ENCODE measurements at regions not wholly inside any gene's neighbourhood (a gene's known extent, or its start where the extent isn't known, plus 50 kb on each side); places are given as distances from the start of the nearest gene placed in this dataset.

GRCh38 chr16:5314377-5314776 is 216.8 kb upstream of the EEF2KMT start:
- no peak for TF ChIP-seq CTCF (optimal IDR thresholded peaks at IDR 0.05 in 1 of 3, IDR thresholded peaks at IDR 0.05 in 1 of 3, conservative IDR thresholded peaks at IDR 0.05 in 1 of 3; ENCODE audit: extremely low read depth in 1 of 3, insufficient read depth in 2 of 3, low read length in 3 of 3)
- TF ChIP-seq EZH2 (IDR thresholded peaks at IDR 0.05; ENCODE audit: low read length): no peak
- no peak overlapping the region for H2AFZ ChIP-seq (ENCODE audit: control insufficient read depth, low read length)
- no peaks in the 10 kb centered on the region for H3K79me2 ChIP-seq (ENCODE audit: control insufficient read depth, insufficient read depth, low read length)
- no peak overlapping the region for H3K4me3 ChIP-seq (ENCODE audit: control insufficient read depth in 2 of 3, extremely low read depth in 1 of 3, insufficient read depth in 2 of 3, low read depth in 1 of 3, low read length in 3 of 3)
- dilution Hi-C loops (cut with MboI; ENCODE audit: extremely low pct_ligation_motif_present, low sequenced_read_pairs): no loop called here
- FAIRE-seq (no peak), DNase-seq (ENCODE audit: low read depth, low spot score) (no peak)
- no peak overlapping the region for H3K4me2 ChIP-seq (ENCODE audit: control insufficient read depth, extremely low read depth, insufficient read depth, low read depth, low read length)
- no peaks in the 10 kb centered on the region for H3K4me1 ChIP-seq (ENCODE audit: control insufficient read depth, extremely low read depth, insufficient read depth, low read length)
- no peaks in the 10 kb centered on the region for H3K36me3 ChIP-seq (ENCODE audit: control insufficient read depth in 2 of 2, extremely low read depth in 1 of 2, insufficient read depth in 2 of 2, low read length in 2 of 2)
- H3K9ac ChIP-seq (ENCODE audit: control insufficient read depth, extremely low read depth, insufficient read depth, low read length): no peak overlapping the region
- no peaks in the 10 kb centered on the region for H4K20me1 ChIP-seq (ENCODE audit: control insufficient read depth, extremely low read depth, insufficient read depth, low read length)
- H3K27me3 ChIP-seq (ENCODE audit: control insufficient read depth, extremely low read depth, insufficient read depth, low read length): no peaks in the 10 kb centered on the region
- peaks cover 5% of the 10 kb centered on the region for H3K9me3 ChIP-seq (ENCODE audit: control insufficient read depth, low read depth, low read length)
- no peak overlapping the region for H3K27ac ChIP-seq (ENCODE audit: control insufficient read depth, insufficient read depth, low read length)
- H3K9me1 ChIP-seq (ENCODE audit: control insufficient read depth, extremely low read depth, insufficient read depth, low read length): no peaks in the 10 kb centered on the region

GRCh38 chr16:5309946-5310611 is 212.5 kb upstream of the EEF2KMT start:
- H2AFZ ChIP-seq (ENCODE audit: control insufficient read depth, low read length): no peak overlapping the region
- H3K4me2 ChIP-seq (ENCODE audit: control insufficient read depth, extremely low read depth, insufficient read depth, low read depth, low read length): no peak overlapping the region
- H3K27ac ChIP-seq (ENCODE audit: control insufficient read depth, insufficient read depth, low read length): no peak overlapping the region
- DNase-seq (ENCODE audit: low read depth, low spot score) (no peak), FAIRE-seq (no peak)
- dilution Hi-C loops (cut with MboI; ENCODE audit: extremely low pct_ligation_motif_present, low sequenced_read_pairs): no loop called here
- no peaks in the 10 kb centered on the region for H4K20me1 ChIP-seq (ENCODE audit: control insufficient read depth, extremely low read depth, insufficient read depth, low read length)
- no peak overlapping the region for H3K9ac ChIP-seq (ENCODE audit: control insufficient read depth, extremely low read depth, insufficient read depth, low read length)
- H3K79me2 ChIP-seq (ENCODE audit: control insufficient read depth, insufficient read depth, low read length): no peaks in the 10 kb centered on the region
- H3K27me3 ChIP-seq (ENCODE audit: control insufficient read depth, extremely low read depth, insufficient read depth, low read length): no peaks in the 10 kb centered on the region
- H3K4me1 ChIP-seq (ENCODE audit: control insufficient read depth, extremely low read depth, insufficient read depth, low read length): no peaks in the 10 kb centered on the region
- H3K4me3 ChIP-seq (ENCODE audit: control insufficient read depth in 2 of 3, extremely low read depth in 1 of 3, insufficient read depth in 2 of 3, low read depth in 1 of 3, low read length in 3 of 3): no peak overlapping the region
- no peak for TF ChIP-seq CTCF (optimal IDR thresholded peaks at IDR 0.05 in 1 of 3, IDR thresholded peaks at IDR 0.05 in 1 of 3, conservative IDR thresholded peaks at IDR 0.05 in 1 of 3; ENCODE audit: extremely low read depth in 1 of 3, insufficient read depth in 2 of 3, low read length in 3 of 3)
- no peak for TF ChIP-seq EZH2 (IDR thresholded peaks at IDR 0.05; ENCODE audit: low read length)
- H3K9me3 ChIP-seq (ENCODE audit: control insufficient read depth, low read depth, low read length): peaks cover 5% of the 10 kb centered on the region
- no peaks in the 10 kb centered on the region for H3K36me3 ChIP-seq (ENCODE audit: control insufficient read depth in 2 of 2, extremely low read depth in 1 of 2, insufficient read depth in 2 of 2, low read length in 2 of 2)
- no peaks in the 10 kb centered on the region for H3K9me1 ChIP-seq (ENCODE audit: control insufficient read depth, extremely low read depth, insufficient read depth, low read length)

All from keratinocyte (primary cell).